GM20000 (cell line): ENCODE measurements at regions not wholly inside any gene's neighbourhood (a gene's known extent, or its start where the extent isn't known, plus 50 kb on each side); places are given as distances from the start of the nearest gene placed in this dataset.

ENCODE experiments used
- DNase-seq: peaks from one replicate; pipeline ENCODE4 v3.0.0; 2012; ENCODE audit warnings: low spot score
- TF ChIP-seq, protein P1 (sequence below): IDR thresholded peaks from 2 replicates; pipeline ENCODE4 v1.5.1; 2012; ENCODE audit warnings: mild to moderate bottlenecking, control low read depth; ENCODE audit errors: extremely low read depth, missing control alignments

- TF ChIP-seq, protein P1, sequence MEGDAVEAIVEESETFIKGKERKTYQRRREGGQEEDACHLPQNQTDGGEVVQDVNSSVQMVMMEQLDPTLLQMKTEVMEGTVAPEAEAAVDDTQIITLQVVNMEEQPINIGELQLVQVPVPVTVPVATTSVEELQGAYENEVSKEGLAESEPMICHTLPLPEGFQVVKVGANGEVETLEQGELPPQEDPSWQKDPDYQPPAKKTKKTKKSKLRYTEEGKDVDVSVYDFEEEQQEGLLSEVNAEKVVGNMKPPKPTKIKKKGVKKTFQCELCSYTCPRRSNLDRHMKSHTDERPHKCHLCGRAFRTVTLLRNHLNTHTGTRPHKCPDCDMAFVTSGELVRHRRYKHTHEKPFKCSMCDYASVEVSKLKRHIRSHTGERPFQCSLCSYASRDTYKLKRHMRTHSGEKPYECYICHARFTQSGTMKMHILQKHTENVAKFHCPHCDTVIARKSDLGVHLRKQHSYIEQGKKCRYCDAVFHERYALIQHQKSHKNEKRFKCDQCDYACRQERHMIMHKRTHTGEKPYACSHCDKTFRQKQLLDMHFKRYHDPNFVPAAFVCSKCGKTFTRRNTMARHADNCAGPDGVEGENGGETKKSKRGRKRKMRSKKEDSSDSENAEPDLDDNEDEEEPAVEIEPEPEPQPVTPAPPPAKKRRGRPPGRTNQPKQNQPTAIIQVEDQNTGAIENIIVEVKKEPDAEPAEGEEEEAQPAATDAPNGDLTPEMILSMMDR: no peak
- no peak for DNase-seq
Observed at GRCh38 chr10:78936412-78937342, 132.1 kb upstream of the ZMIZ1 start.

DNA sequence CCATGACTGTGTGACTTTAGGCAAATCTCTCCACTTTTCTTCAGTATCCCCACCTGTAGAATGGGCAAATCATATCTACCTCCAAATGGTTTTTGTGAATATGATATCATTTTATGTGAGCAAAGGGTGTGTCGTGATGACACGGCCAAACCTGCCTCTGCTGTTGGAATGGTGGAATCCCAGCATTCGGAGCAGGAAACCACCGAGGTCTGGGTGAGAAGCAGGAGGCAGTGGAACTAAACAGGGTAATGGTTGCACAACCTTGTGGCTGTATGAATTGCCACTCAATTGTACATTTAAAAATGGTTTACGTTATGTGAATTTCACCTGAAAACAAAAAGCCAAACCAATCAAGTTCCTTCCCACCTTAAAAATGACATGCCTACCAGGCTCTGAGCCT, 131.4 kb upstream of the ZMIZ1 start:
- no peak for DNase-seq
- TF ChIP-seq, protein P1: no peak

- TF ChIP-seq, protein P1: no peak
- no peak for DNase-seq
Observed at GRCh38 chr10:78937800-78938694, 130.7 kb upstream of the ZMIZ1 start.

DNA sequence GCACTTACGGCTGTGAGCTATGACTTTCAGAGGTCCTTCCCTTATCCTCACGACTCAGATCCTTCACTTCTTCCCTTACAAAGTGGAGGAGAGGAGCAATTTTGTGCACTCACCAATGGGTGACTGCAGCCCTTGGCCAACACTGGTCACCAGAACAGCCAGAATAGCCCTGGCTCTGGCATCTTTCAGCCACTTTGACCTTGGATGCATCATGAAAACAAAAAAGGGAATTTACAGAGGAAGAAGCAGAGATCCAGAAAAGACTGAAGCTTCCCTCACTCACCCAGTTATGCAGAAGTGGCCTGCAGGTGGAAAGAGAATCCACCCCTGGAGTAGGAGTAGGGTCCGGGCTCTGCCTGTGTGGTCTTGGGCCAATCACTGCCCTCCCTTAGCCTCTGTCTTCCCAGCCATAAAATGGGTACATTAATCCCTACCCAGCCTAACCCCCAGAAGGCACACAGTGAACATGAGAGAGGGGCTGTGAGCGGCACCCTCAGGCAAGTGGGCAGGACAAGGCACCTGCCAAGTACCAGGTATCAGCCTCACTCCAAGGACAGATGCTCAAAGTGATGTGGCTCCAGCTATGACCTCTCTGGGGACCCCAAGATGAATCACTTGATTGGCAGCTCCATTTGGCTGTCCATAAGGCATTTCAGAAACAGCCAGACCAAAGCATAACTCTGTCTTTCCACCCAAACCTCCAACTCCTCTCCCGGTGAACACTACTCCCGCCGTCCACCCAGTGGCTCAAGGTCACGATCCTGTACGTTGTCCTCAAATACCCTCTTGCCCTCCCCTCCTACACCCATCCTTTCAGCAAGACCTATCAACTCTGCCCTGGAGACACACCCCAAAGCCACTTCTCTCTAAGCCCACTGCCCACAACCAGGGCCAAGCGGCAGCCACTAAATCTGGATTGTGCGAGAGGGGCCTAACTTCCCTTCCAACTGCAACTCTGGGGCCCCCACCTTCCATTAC, 129.8 kb upstream of the ZMIZ1 start:
- TF ChIP-seq, protein P1: no peak
- no peak for DNase-seq

DNA sequence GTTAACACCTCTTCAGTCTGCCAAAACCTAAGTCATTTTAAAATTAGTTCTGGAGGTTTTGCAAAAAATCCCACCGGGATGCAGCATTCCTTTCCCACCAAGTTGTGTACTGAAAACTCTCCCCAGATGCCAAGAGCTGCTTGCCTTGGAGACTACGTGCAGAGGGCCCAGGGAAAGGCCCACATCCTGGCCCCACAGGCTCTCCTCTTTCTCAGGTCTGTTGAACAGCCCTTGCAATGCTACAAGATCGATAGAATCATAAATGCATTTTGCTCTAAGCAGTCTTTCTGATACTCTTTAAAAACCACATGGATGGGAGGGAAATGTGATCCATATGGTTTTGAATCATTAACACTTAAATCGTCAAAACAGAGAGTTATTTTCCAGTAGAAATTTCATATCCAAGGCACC, 126.7 kb upstream of the ZMIZ1 start:
- TF ChIP-seq, protein P1: no peak
- DNase-seq: no peak

DNA sequence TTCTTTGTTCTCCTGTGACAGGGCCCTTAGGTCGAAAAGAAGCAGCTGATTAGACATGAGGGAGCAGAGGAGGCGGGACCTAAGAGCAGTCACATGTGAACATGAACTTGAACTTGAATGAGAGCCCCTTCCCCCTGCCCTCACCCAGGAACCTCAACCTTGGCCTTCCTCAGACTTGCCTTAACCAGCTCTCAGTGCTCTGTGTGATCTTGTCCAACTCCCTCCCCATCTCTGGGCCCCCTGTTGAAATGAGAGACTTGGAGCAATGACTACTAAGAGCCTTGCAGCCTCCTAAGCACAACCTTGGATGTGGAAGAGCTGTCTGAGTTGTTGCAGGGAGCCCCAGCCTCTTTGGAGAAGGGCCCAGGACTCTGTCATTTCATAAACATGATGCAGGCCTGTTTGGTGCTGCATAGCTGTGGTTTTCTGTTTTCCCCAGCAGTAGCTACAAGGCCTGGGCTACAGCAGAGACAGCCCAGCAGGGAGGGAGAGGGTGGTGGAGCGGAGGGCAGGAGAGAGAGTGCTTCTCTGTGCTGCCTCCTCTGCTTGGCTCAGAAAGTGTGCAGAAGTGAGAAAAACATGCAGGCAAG, 123.9 kb upstream of the ZMIZ1 start:
- DNase-seq: no peak
- TF ChIP-seq, protein P1: no peak
